HG02763 (cell line): ENCODE measurements at regions not wholly inside any gene's neighbourhood (a gene's known extent, or its start where the extent isn't known, plus 50 kb on each side); places are given as distances from the start of the nearest gene placed in this dataset.
"Not testable (repeated sequence)": the region's sequence is repeated elsewhere in the genome, so short reads cannot be mapped to it uniquely, and the experiment has no call there.

Experiments
- ATAC-seq: cut with Tn5 transposase; IDR thresholded peaks from one replicate; pipeline ENCODE4 v1.9.1; 2021; ENCODE audit warnings: mild to moderate bottlenecking, moderate library complexity; ENCODE audit not compliant: unreplicated experiment

- ATAC-seq: not testable (repeated sequence)
Observed at GRCh38 chr21:7828260-7828659, 2693.1 kb upstream of the TPTE start.

GRCh38 chr21:7829411-7829810 is 2692.0 kb upstream of the TPTE start:
- not testable (repeated sequence) for ATAC-seq

GRCh38 chr21:7837315-7837714 is 2684.1 kb upstream of the TPTE start:
- not testable (repeated sequence) for ATAC-seq

DNA sequence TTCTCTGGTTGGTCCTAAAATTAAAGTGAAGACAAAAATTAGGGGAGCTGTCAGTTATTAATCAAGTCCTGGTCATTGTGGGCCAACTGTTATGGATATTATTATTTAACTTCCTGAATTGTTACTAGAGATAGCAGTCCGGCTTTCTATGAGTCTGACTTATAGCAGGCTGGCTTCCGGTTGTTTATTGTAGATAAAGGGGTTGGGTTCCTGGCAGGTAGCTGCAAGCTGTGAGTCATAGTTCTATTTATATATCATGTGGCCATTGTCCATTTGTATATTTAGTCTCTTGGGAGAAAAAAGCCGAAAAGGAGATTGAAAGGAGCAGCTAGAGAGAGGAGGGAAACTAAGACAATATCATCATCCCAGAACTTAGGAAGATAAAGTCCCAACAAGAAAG is 2668.0 kb upstream of the TPTE start:
- ATAC-seq: not testable (repeated sequence)

GRCh38 chr21:7853836-7854235 is 2667.5 kb upstream of the TPTE start:
- ATAC-seq: not testable (repeated sequence)
